GM23248 (cell line): ENCODE measurements at regions not wholly inside any gene's neighbourhood (a gene's known extent, or its start where the extent isn't known, plus 50 kb on each side); places are given as distances from the start of the nearest gene placed in this dataset.

ENCODE experiments used
- DNase-seq: peaks from one replicate; pipeline ENCODE4 v3.0.0-alpha.2; 2015
- H2AFZ ChIP-seq: fragments of 200-600 bp; sonication (generic); 2 replicates; pipeline ENCODE4 v1.6.1; 2016; ENCODE audit warnings: antibody characterized with exemption
- H3F3A ChIP-seq: fragments of 200-600 bp; sonication (generic); 2 replicates; pipeline ENCODE4 v1.6.1; 2016; ENCODE audit warnings: mild to moderate bottlenecking, antibody characterized with exemption, mixed run types; ENCODE audit not compliant: insufficient read depth
- H3K27ac ChIP-seq: fragments of 200-600 bp; sonication (generic); 2 replicates; pipeline ENCODE4 v1.5.1; 2016; ENCODE audit warnings: mild to moderate bottlenecking
- H3K27me3 ChIP-seq: fragments of 200-600 bp; sonication (generic); replicated peaks from 2 replicates; pipeline ENCODE4 v1.6.1; 2016; ENCODE audit warnings: mild to moderate bottlenecking; ENCODE audit not compliant: insufficient read depth
- H3K36me3 ChIP-seq: fragments of 200-600 bp; sonication (generic); 2 replicates; pipeline ENCODE4 v1.6.1; 2016; ENCODE audit warnings: low read depth, mild to moderate bottlenecking
- H3K4me1 ChIP-seq: fragments of 200-600 bp; sonication (generic); 2 replicates; pipeline ENCODE4 v1.6.1; 2016; ENCODE audit warnings: mild to moderate bottlenecking; ENCODE audit not compliant: insufficient read depth
- H3K4me2 ChIP-seq: fragments of 200-600 bp; sonication (generic); one replicate; pipeline ENCODE4 v1.6.1; 2016; ENCODE audit warnings: mild to moderate bottlenecking; ENCODE audit not compliant: unreplicated experiment
- H3K4me3 ChIP-seq: fragments of 200-600 bp; sonication (generic); 2 replicates; pipeline ENCODE4 v1.5.1; 2016; ENCODE audit warnings: mild to moderate bottlenecking
- H3K79me2 ChIP-seq: fragments of 200-600 bp; sonication (generic); 2 replicates; pipeline ENCODE4 v1.6.1; 2016; ENCODE audit warnings: mild to moderate bottlenecking; ENCODE audit not compliant: insufficient read depth
- H3K9ac ChIP-seq: fragments of 200-600 bp; sonication (generic); 2 replicates; pipeline ENCODE4 v1.6.1; 2016; ENCODE audit warnings: mild to moderate bottlenecking
- H3K9me2 ChIP-seq: fragments of 200-600 bp; sonication (generic); 2 replicates; pipeline ENCODE4 v1.6.1; 2016; ENCODE audit warnings: mixed run types, mild to moderate bottlenecking, moderate library complexity; ENCODE audit not compliant: insufficient read depth
- H3K9me3 ChIP-seq: fragments of 200-600 bp; sonication (generic); one replicate; pipeline ENCODE4 v1.6.1; 2017; ENCODE audit warnings: low read depth
- H4K20me1 ChIP-seq: fragments of 200-600 bp; sonication (generic); 2 replicates; pipeline ENCODE4 v1.6.0; 2016; ENCODE audit not compliant: insufficient read depth
- EZH2 ChIP-seq: fragments of 200-600 bp; sonication (generic); IDR thresholded peaks from 2 replicates; pipeline ENCODE4 v1.6.1; 2018; ENCODE audit warnings: antibody characterized with exemption, mild to moderate bottlenecking; ENCODE audit not compliant: insufficient read depth, poor library complexity, severe bottlenecking
- EZH2phosphoT487 ChIP-seq: fragments of 200-600 bp; sonication (generic); IDR thresholded peaks from 2 replicates; pipeline ENCODE4 v1.6.1; 2018; ENCODE audit warnings: antibody characterized with exemption, moderate library complexity, mild to moderate bottlenecking, low read depth; ENCODE audit not compliant: insufficient read depth
- WGBS, 2 experiments: methylation state at CpG; one replicate each; pipeline ENCODE4 v1.1.6; 2015 to 2017; ENCODE audit warnings: low lambda C conversion rate in 2 of 2, low coverage in 1 of 2; ENCODE audit errors: missing lambda C conversion rate in 2 of 2; 5-methylcytosine and 5-hydroxymethylcytosine counted together
- in situ Hi-C: fragments of 300-500 bp; cut with MboI; formaldehyde crosslinking; loops from 2 replicates; pipeline ENCODE4 v1.15.0; 2020

GRCh38 chr12:76242813-76243550, 105.2 kb downstream of the BBS10 start:
- no peaks in the 10 kb centered on the region for H3K9me3 ChIP-seq
- peak overlapping the region; percentile 16; the same call in 1 of the 2 replicates for H3K9ac ChIP-seq
- H3F3A ChIP-seq: peaks cover 14% of the 10 kb centered on the region
- H2AFZ ChIP-seq: no peak overlapping the region
- peak overlapping the region; percentile 51 for H3K27ac ChIP-seq
- H3K36me3 ChIP-seq: no peaks in the 10 kb centered on the region
- no peak for TF ChIP-seq EZH2phosphoT487
- no peak for TF ChIP-seq EZH2
- H3K4me2 ChIP-seq: no peak overlapping the region
- WGBS, 2 experiments: 9 to 16% methylated on average over 2 of the region's 2 CpGs
- no peaks in the 10 kb centered on the region for H4K20me1 ChIP-seq
- DNase-seq: peak; percentile 93
- no peaks in the 10 kb centered on the region for H3K79me2 ChIP-seq
- no peak overlapping the region for H3K4me3 ChIP-seq
- in situ Hi-C loops: no loop called here
- H3K9me2 ChIP-seq: no peaks in the 10 kb centered on the region
- peaks cover 20% of the 10 kb centered on the region for H3K4me1 ChIP-seq
- H3K27me3 ChIP-seq: no peaks in the 10 kb centered on the region

- peaks cover 18% of the 10 kb centered on the region for H3F3A ChIP-seq
- no peaks in the 10 kb centered on the region for H3K27me3 ChIP-seq
- no peaks in the 10 kb centered on the region for H3K9me2 ChIP-seq
- H3K36me3 ChIP-seq: no peaks in the 10 kb centered on the region
- no peak for TF ChIP-seq EZH2phosphoT487
- no peak for TF ChIP-seq EZH2
- H3K9ac ChIP-seq: no peak overlapping the region
- H2AFZ ChIP-seq: no peak overlapping the region
- H3K9me3 ChIP-seq: no peaks in the 10 kb centered on the region
- H3K79me2 ChIP-seq: no peaks in the 10 kb centered on the region
- peak; percentile 28 for DNase-seq
- H4K20me1 ChIP-seq: no peaks in the 10 kb centered on the region
- in situ Hi-C loops: no loop called here
- no peak overlapping the region for H3K27ac ChIP-seq
- peaks cover 27% of the 10 kb centered on the region for H3K4me1 ChIP-seq
- no peak overlapping the region for H3K4me2 ChIP-seq
- WGBS, 2 experiments: 94 to 95% methylated on average over 1 of the region's 1 CpG
- no peak overlapping the region for H3K4me3 ChIP-seq
Measured at GRCh38 chr12:76241371-76241770, 106.8 kb downstream of the BBS10 start.

GRCh38 chr12:76240281-76240680, 107.9 kb downstream of the BBS10 start:
- Histone ChIP-seq H3K79me2 (no peaks in the 10 kb centered on the region), H3K9me3 (no peaks in the 10 kb centered on the region), H3K9me2 (no peaks in the 10 kb centered on the region), H3K27ac (no peak overlapping the region), H3K4me3 (no peak overlapping the region), H4K20me1 (no peaks in the 10 kb centered on the region), H3K36me3 (no peaks in the 10 kb centered on the region), H3K27me3 (no peaks in the 10 kb centered on the region), H3K4me1 (peaks cover 27% of the 10 kb centered on the region), H3K4me2 (no peak overlapping the region), H2AFZ (no peak overlapping the region), H3K9ac (no peak overlapping the region), H3F3A (peaks cover 18% of the 10 kb centered on the region)
- no peak for DNase-seq
- TF ChIP-seq EZH2 (no peak), EZH2phosphoT487 (no peak)
- in situ Hi-C loops: no loop called here
- 59% methylated on average over 6 of the region's 6 CpGs for WGBS, 2 experiments

DNA sequence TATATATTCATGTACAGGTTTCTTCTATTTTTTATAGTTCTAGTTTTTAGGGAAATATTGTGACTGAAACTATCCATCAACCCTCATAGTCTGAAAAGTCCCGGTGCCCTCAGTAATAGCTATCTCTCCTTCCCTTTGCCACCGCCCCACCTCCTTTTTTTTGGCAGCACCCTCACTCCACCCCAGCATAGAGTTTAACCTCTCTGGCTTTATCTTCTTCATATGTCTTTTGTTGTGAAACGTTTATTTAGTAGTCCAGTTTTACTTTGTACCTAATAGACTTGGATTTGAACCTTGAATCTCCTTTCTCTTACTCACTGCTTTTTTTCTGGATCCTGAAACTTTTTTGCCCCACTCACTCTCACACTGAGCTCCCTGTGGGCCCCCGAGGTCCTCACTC, 109.5 kb downstream of the BBS10 start:
- Histone ChIP-seq H3K9ac (no peak overlapping the region), H3K4me1 (peaks cover 27% of the 10 kb centered on the region), H3F3A (peaks cover 18% of the 10 kb centered on the region), H4K20me1 (no peaks in the 10 kb centered on the region), H3K27ac (no peak overlapping the region), H3K36me3 (no peaks in the 10 kb centered on the region), H3K4me2 (no peak overlapping the region), H3K9me2 (no peaks in the 10 kb centered on the region), H3K9me3 (no peaks in the 10 kb centered on the region), H2AFZ (no peak overlapping the region), H3K27me3 (no peaks in the 10 kb centered on the region), H3K4me3 (no peak overlapping the region), H3K79me2 (no peaks in the 10 kb centered on the region)
- no peak for TF ChIP-seq EZH2
- TF ChIP-seq EZH2phosphoT487: no peak
- DNase-seq: no peak
- in situ Hi-C loops: no loop called here
- WGBS, 2 experiments: 77 to 85% methylated on average over 4 of the region's 4 CpGs
